22Rv1 (cell line): ENCODE measurements at regions not wholly inside any gene's neighbourhood (a gene's known extent, or its start where the extent isn't known, plus 50 kb on each side); places are given as distances from the start of the nearest gene placed in this dataset.

ENCODE experiments used
- H3K27ac ChIP-seq: fragments of 450-650 bp; 2 replicates; pipeline ENCODE4 v1.5.1; 2017
- ZFX ChIP-seq: fragments of 450-650 bp; IDR thresholded peaks from 2 replicates; pipeline ENCODE4 v1.6.1; 2017; ENCODE audit warnings: antibody characterized with exemption, borderline replicate concordance
- TF ChIP-seq, protein P1 (sequence below): fragments of 450-650 bp; IDR thresholded peaks from 2 replicates; pipeline ENCODE4 v1.5.1; 2017; ENCODE audit warnings: mild to moderate bottlenecking

DNA sequence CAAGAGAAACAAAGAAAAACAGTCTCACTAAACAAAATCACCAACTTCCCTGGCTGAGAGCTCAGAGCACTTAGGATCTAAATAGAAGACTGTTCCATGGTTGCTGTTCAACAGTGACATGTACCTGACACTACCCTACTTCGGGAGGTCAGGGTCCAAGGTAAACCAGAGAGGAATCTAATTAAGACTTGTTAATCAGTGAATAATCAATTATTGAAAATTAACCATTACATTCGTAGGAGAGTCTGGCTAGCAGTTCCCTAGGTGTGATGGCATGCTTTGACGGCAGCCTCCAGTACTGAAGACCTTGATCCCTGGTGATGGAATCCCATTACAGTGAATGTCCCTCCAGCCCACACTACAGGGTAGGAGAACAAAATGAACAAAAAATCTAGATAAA is 154.0 kb upstream of the AFDN start:
- TF ChIP-seq ZFX = no peak
- TF ChIP-seq, protein P1, sequence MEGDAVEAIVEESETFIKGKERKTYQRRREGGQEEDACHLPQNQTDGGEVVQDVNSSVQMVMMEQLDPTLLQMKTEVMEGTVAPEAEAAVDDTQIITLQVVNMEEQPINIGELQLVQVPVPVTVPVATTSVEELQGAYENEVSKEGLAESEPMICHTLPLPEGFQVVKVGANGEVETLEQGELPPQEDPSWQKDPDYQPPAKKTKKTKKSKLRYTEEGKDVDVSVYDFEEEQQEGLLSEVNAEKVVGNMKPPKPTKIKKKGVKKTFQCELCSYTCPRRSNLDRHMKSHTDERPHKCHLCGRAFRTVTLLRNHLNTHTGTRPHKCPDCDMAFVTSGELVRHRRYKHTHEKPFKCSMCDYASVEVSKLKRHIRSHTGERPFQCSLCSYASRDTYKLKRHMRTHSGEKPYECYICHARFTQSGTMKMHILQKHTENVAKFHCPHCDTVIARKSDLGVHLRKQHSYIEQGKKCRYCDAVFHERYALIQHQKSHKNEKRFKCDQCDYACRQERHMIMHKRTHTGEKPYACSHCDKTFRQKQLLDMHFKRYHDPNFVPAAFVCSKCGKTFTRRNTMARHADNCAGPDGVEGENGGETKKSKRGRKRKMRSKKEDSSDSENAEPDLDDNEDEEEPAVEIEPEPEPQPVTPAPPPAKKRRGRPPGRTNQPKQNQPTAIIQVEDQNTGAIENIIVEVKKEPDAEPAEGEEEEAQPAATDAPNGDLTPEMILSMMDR = no peak
- no peak overlapping the region for H3K27ac ChIP-seq

GRCh38 chr6:167673946-167674345 is 152.8 kb upstream of the AFDN start:
- no peak overlapping the region for H3K27ac ChIP-seq
- TF ChIP-seq, protein P1 = no peak
- TF ChIP-seq ZFX = no peak

GRCh38 chr6:167674486-167674885 is 152.2 kb upstream of the AFDN start:
- no peak for TF ChIP-seq ZFX
- H3K27ac ChIP-seq = no peak overlapping the region

DNA sequence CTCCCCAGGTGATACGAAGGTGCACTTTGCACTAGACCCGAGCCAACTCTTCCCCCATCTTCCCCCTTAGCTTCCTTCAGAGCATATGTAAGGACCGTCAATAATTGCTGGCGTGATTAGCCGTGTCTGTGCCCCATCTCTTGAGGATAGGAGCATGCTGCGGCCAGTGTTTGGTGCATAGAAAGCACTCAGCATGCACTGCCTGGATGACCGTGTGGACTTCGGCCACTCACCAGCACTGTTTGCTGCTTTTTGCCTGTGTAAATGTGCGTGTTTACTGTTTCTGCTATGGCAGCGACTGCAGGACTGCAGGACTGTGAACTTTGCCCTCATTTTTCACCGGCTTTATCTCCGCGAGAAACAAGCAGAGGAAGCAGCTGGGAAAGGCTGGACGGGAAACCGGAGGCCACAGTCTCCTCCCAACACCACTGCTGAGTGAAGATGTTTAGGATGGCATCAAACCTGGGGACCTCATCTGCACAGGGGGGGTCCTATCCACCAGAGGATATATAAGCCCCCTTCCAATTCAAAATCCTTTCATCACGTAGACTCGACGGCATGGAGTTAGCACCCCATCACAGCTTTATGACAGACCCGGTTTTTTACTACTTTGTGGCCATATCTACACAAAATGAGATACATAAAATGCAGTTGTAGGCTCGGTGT is 150.6 kb upstream of the AFDN start:
- TF ChIP-seq, protein P1 = no peak
- no peak for TF ChIP-seq ZFX
- H3K27ac ChIP-seq = no peak overlapping the region

DNA sequence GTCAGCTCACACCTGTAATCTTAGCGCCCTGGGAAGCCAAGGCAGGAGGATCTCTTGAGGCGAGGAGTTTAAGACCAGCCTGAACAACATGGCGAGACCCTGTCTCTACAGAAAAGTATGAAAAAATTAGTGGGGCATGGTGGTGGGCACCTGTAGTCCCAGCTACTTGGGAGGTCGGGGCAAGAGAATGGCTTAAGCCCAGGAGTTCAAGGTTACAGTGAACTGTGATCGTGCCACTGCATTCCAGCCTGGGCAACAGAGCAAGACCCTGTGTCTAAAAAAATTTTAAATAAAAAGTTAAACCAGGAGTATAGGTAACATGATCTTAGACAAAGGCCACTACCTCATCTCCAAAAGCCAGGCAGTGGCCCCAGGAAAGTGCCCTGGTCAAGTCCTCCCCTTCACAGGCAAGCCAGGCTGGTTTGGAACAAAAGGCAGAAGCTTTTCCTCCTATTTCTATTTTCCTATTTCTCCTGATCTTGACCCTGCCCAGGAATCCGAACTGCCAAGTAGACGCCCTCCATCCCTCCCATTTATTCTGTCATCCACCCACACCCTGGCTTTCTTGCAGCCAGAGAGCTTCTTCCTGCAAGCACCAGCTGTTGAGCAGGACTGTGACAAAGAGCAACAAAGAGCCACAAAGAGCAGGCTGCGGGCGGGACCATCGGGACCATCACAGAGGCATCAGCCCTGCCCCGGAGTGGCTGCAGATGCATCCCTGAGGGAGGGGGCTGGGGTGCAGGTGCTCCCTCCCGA is 149.9 kb upstream of the AFDN start:
- TF ChIP-seq, protein P1 = no peak
- TF ChIP-seq ZFX = no peak
- H3K27ac ChIP-seq = no peak overlapping the region

GRCh38 chr6:167677422-167677789 is 149.3 kb upstream of the AFDN start:
- TF ChIP-seq, protein P1 = no peak
- no peak for TF ChIP-seq ZFX
- H3K27ac ChIP-seq = no peak overlapping the region

- H3K27ac ChIP-seq = no peak overlapping the region
Measured at GRCh38 chr6:167678102-167679101, 148.3 kb upstream of the AFDN start.

More at GRCh38 chr6:167678102-167679101, 148.3 kb upstream of the AFDN start:
- TF ChIP-seq ZFX = no peak
- TF ChIP-seq, protein P1 = no peak
